GM23248 (cell line): ENCODE measurements at regions not wholly inside any gene's neighbourhood (a gene's known extent, or its start where the extent isn't known, plus 50 kb on each side); places are given as distances from the start of the nearest gene placed in this dataset.

Experiments used
- DNase-seq: peaks from one replicate; pipeline ENCODE4 v3.0.0-alpha.2; 2015
- H2AFZ ChIP-seq: fragments of 200-600 bp; sonication (generic); 2 replicates; pipeline ENCODE4 v1.6.1; 2016; ENCODE audit warnings: antibody characterized with exemption
- H3F3A ChIP-seq: fragments of 200-600 bp; sonication (generic); 2 replicates; pipeline ENCODE4 v1.6.1; 2016; ENCODE audit warnings: mild to moderate bottlenecking, antibody characterized with exemption, mixed run types; ENCODE audit not compliant: insufficient read depth
- H3K27ac ChIP-seq: fragments of 200-600 bp; sonication (generic); 2 replicates; pipeline ENCODE4 v1.5.1; 2016; ENCODE audit warnings: mild to moderate bottlenecking
- H3K27me3 ChIP-seq: fragments of 200-600 bp; sonication (generic); replicated peaks from 2 replicates; pipeline ENCODE4 v1.6.1; 2016; ENCODE audit warnings: mild to moderate bottlenecking; ENCODE audit not compliant: insufficient read depth
- H3K36me3 ChIP-seq: fragments of 200-600 bp; sonication (generic); 2 replicates; pipeline ENCODE4 v1.6.1; 2016; ENCODE audit warnings: low read depth, mild to moderate bottlenecking
- H3K4me1 ChIP-seq: fragments of 200-600 bp; sonication (generic); 2 replicates; pipeline ENCODE4 v1.6.1; 2016; ENCODE audit warnings: mild to moderate bottlenecking; ENCODE audit not compliant: insufficient read depth
- H3K4me2 ChIP-seq: fragments of 200-600 bp; sonication (generic); one replicate; pipeline ENCODE4 v1.6.1; 2016; ENCODE audit warnings: mild to moderate bottlenecking; ENCODE audit not compliant: unreplicated experiment
- H3K4me3 ChIP-seq: fragments of 200-600 bp; sonication (generic); 2 replicates; pipeline ENCODE4 v1.5.1; 2016; ENCODE audit warnings: mild to moderate bottlenecking
- H3K79me2 ChIP-seq: fragments of 200-600 bp; sonication (generic); 2 replicates; pipeline ENCODE4 v1.6.1; 2016; ENCODE audit warnings: mild to moderate bottlenecking; ENCODE audit not compliant: insufficient read depth
- H3K9ac ChIP-seq: fragments of 200-600 bp; sonication (generic); 2 replicates; pipeline ENCODE4 v1.6.1; 2016; ENCODE audit warnings: mild to moderate bottlenecking
- H3K9me2 ChIP-seq: fragments of 200-600 bp; sonication (generic); 2 replicates; pipeline ENCODE4 v1.6.1; 2016; ENCODE audit warnings: mixed run types, mild to moderate bottlenecking, moderate library complexity; ENCODE audit not compliant: insufficient read depth
- H3K9me3 ChIP-seq: fragments of 200-600 bp; sonication (generic); one replicate; pipeline ENCODE4 v1.6.1; 2017; ENCODE audit warnings: low read depth
- H4K20me1 ChIP-seq: fragments of 200-600 bp; sonication (generic); 2 replicates; pipeline ENCODE4 v1.6.0; 2016; ENCODE audit not compliant: insufficient read depth
- EZH2 ChIP-seq: fragments of 200-600 bp; sonication (generic); IDR thresholded peaks from 2 replicates; pipeline ENCODE4 v1.6.1; 2018; ENCODE audit warnings: antibody characterized with exemption, mild to moderate bottlenecking; ENCODE audit not compliant: insufficient read depth, poor library complexity, severe bottlenecking
- EZH2phosphoT487 ChIP-seq: fragments of 200-600 bp; sonication (generic); IDR thresholded peaks from 2 replicates; pipeline ENCODE4 v1.6.1; 2018; ENCODE audit warnings: antibody characterized with exemption, moderate library complexity, mild to moderate bottlenecking, low read depth; ENCODE audit not compliant: insufficient read depth
- WGBS, 2 experiments: methylation state at CpG; one replicate each; pipeline ENCODE4 v1.1.6; 2015 to 2017; ENCODE audit warnings: low lambda C conversion rate in 2 of 2, low coverage in 1 of 2; ENCODE audit errors: missing lambda C conversion rate in 2 of 2; 5-methylcytosine and 5-hydroxymethylcytosine counted together
- in situ Hi-C: fragments of 300-500 bp; cut with MboI; formaldehyde crosslinking; loops from 2 replicates; pipeline ENCODE4 v1.15.0; 2020

DNA sequence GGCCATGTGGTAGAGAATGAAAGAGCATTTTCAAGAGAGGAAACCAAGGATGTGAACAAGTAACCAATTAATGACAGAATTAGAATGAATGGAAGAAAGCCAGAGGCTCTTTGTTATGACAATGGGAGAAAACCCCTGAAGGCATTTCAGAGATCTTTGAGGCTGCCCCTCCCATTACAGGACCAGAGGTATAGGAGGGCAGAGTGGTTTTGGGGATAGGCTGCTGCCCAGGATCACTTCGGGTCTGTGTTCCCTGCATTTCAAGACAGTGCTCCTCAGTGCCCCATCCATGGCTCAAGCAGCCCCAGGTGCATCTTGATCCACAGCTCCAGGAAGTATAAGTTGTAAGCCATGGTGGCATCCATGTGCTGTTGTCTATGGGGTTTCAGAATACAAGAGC is 124.0 kb upstream of the HPF1 start:
- in situ Hi-C loops: no loop called here
- Histone ChIP-seq H3K36me3 (no peaks in the 10 kb centered on the region), H3K9me2 (no peaks in the 10 kb centered on the region), H3K27me3 (peaks cover 9% of the 10 kb centered on the region), H3K79me2 (no peaks in the 10 kb centered on the region), H3F3A (no peaks in the 10 kb centered on the region), H2AFZ (no peak overlapping the region), H3K9ac (no peak overlapping the region), H4K20me1 (no peaks in the 10 kb centered on the region), H3K27ac (no peak overlapping the region), H3K4me2 (no peak overlapping the region), H3K9me3 (no peaks in the 10 kb centered on the region), H3K4me1 (no peaks in the 10 kb centered on the region), H3K4me3 (no peak overlapping the region)
- no peak for DNase-seq
- no peak for TF ChIP-seq EZH2
- no peak for TF ChIP-seq EZH2phosphoT487
- WGBS, 2 experiments: 0 to 11% methylated on average over 1 of the region's 1 CpG

DNA sequence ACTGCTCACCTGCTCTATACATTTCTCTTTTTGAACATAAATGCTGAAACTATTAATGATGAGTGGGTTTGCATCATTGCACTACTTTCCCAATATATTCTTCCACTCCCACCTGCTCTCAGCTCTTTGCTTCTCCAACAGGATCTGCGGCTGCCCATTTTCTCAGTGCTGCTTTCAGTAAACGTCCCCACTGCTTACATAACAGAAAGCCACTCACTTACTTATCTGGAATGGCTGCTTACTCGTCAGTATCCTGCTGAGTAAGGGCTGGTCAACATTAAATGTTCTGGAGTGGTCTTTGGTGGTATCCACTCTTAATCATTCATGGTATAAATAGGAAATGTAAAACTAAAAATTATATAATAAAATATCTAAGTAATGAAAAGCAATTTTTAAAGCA is 112.8 kb upstream of the HPF1 start:
- WGBS, 2 experiments: 15 to 20% methylated on average over 3 of the region's 3 CpGs
- in situ Hi-C loops: no loop called here

DNA sequence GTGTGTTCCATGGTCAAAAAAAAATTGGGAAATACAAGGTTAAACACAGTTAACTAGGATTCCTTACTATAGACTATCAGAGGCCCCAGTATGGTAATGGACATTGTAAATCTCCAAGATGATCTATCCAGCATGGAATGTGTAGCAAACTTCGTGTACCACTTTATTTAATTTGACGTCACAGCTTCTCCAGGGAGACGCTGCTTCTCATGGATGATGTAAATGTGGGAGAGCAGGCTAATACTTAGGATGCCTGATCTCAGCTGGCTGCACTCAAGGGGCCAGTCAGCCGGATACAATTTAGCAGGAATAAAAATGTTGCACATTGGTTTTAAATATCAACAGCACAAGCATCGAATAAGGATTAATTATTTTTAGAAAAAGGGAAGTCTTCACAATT is 111.7 kb upstream of the HPF1 start:
- H3F3A ChIP-seq: no peaks in the 10 kb centered on the region
- TF ChIP-seq EZH2 (no peak), EZH2phosphoT487 (no peak)
- H3K79me2 ChIP-seq: no peaks in the 10 kb centered on the region
- H3K9ac ChIP-seq: no peak overlapping the region
- no peak for DNase-seq
- in situ Hi-C loops: no loop called here
- no peaks in the 10 kb centered on the region for H3K9me3 ChIP-seq
- H4K20me1 ChIP-seq: no peaks in the 10 kb centered on the region
- H3K4me2 ChIP-seq: no peak overlapping the region
- H3K27me3 ChIP-seq: no peaks in the 10 kb centered on the region; the same call in 1 of the 2 replicates
- no peak overlapping the region for H3K4me3 ChIP-seq
- H2AFZ ChIP-seq: no peak overlapping the region
- H3K4me1 ChIP-seq: no peaks in the 10 kb centered on the region
- H3K9me2 ChIP-seq: no peaks in the 10 kb centered on the region
- H3K36me3 ChIP-seq: no peaks in the 10 kb centered on the region
- WGBS, 2 experiments: 22 to 39% methylated on average over 5 of the region's 5 CpGs
- no peak overlapping the region for H3K27ac ChIP-seq

More for the DNA sequence above, 112.8 kb upstream of the HPF1 start:
- Histone ChIP-seq H3K4me3 (no peak overlapping the region), H3F3A (no peaks in the 10 kb centered on the region), H3K9me2 (no peaks in the 10 kb centered on the region), H3K36me3 (no peaks in the 10 kb centered on the region), H3K9me3 (no peaks in the 10 kb centered on the region), H2AFZ (no peak overlapping the region), H4K20me1 (no peaks in the 10 kb centered on the region), H3K4me2 (no peak overlapping the region), H3K27me3 (no peaks in the 10 kb centered on the region; the same call in 1 of the 2 replicates), H3K79me2 (no peaks in the 10 kb centered on the region), H3K27ac (no peak overlapping the region), H3K9ac (no peak overlapping the region), H3K4me1 (no peaks in the 10 kb centered on the region)
- no peak for DNase-seq
- TF ChIP-seq EZH2phosphoT487: no peak
- TF ChIP-seq EZH2: no peak

DNA sequence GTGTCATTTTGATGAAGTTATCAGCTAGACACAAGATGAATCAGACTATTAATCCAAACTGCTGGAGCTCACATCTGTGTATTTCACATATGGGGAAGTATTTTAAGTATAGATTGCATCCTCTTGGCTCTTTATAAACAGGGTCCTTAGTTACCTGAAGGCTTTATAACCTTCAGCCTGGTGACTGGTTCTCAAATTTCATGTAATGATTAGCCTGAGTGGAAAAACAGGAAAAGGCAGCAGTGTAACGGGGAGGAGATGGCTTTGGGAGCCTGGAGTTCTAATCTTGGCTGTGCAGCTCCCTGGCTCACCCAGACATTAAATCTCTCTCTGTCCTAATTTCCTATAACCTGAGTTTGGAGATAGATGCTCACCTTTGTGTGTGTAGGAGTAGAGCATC is 103.8 kb upstream of the HPF1 start:
- in situ Hi-C loops: no loop called here
- H4K20me1 ChIP-seq: no peaks in the 10 kb centered on the region
- 0% methylated on average over 1 of the region's 1 CpG for WGBS, 2 experiments

More for the DNA sequence above, 103.8 kb upstream of the HPF1 start:
- no peaks in the 10 kb centered on the region for H3K79me2 ChIP-seq
- H3K9me2 ChIP-seq: no peaks in the 10 kb centered on the region
- no peak for DNase-seq
- H3K4me2 ChIP-seq: no peak overlapping the region
- H3K36me3 ChIP-seq: no peaks in the 10 kb centered on the region
- H3K4me1 ChIP-seq: no peaks in the 10 kb centered on the region
- no peak overlapping the region for H2AFZ ChIP-seq
- no peaks in the 10 kb centered on the region for H3K9me3 ChIP-seq
- no peak overlapping the region for H3K9ac ChIP-seq
- TF ChIP-seq EZH2phosphoT487 (no peak), EZH2 (no peak)
- no peak overlapping the region for H3K27ac ChIP-seq
- no peaks in the 10 kb centered on the region for H3F3A ChIP-seq
- no peak overlapping the region for H3K4me3 ChIP-seq
- H3K27me3 ChIP-seq: peaks cover 10% of the 10 kb centered on the region; the same call in 1 of the 2 replicates
